SHP77 (cell line): ENCODE measurements at regions not wholly inside any gene's neighbourhood (a gene's known extent, or its start where the extent isn't known, plus 50 kb on each side); places are given as distances from the start of the nearest gene placed in this dataset.

Experiments used
- DNase-seq, 2 experiments: peaks; one replicate each; lab custom pipeline; 2025; lab: John Stamatoyannopoulos, UW

GRCh38 chr5:54612711-54613110 lies 95.2 kb downstream of the SNX18 start:
- DNase-seq, result no peak

GRCh38 chr5:54611290-54611951 lies 93.9 kb downstream of the SNX18 start:
- no peak for DNase-seq

GRCh38 chr5:54610197-54610944 lies 92.8 kb downstream of the SNX18 start:
- DNase-seq, result no peak

GRCh38 chr5:54608423-54609085 lies 91.0 kb downstream of the SNX18 start:
- no peak for DNase-seq

- no peak for DNase-seq
Observed at GRCh38 chr5:54607006-54607405, 89.4 kb downstream of the SNX18 start.

GRCh38 chr5:54603372-54603771 lies 85.8 kb downstream of the SNX18 start:
- no peak for DNase-seq

GRCh38 chr5:54602475-54602874 lies 84.9 kb downstream of the SNX18 start:
- no peak for DNase-seq

- no peak for DNase-seq
Observed at GRCh38 chr5:54601411-54602230, 84.1 kb downstream of the SNX18 start.
